NCI-H1436 (cell line): ENCODE measurements at regions not wholly inside any gene's neighbourhood (a gene's known extent, or its start where the extent isn't known, plus 50 kb on each side); places are given as distances from the start of the nearest gene placed in this dataset.

ENCODE experiments used
- DNase-seq: peaks from one replicate; lab custom pipeline; 2025; lab: John Stamatoyannopoulos, UW

- no peak for DNase-seq
Measured at GRCh38 chr9:115733318-115734110, 420.1 kb upstream of the PAPPA start.

- DNase-seq, result no peak
Measured at GRCh38 chr9:115739096-115739875, 414.3 kb upstream of the PAPPA start.

- DNase-seq, result no peak
Measured at GRCh38 chr9:115740986-115741385, 412.6 kb upstream of the PAPPA start.

- no peak for DNase-seq
Measured at GRCh38 chr9:115743709-115744605, 409.6 kb upstream of the PAPPA start.

- no peak for DNase-seq
Measured at GRCh38 chr9:115746496-115746895, 407.1 kb upstream of the PAPPA start.

GRCh38 chr9:115747731-115748130, 405.9 kb upstream of the PAPPA start:
- no peak for DNase-seq

GRCh38 chr9:115756736-115757135, 396.9 kb upstream of the PAPPA start:
- no peak for DNase-seq

- DNase-seq, result no peak
Measured at GRCh38 chr9:115757461-115757860, 396.1 kb upstream of the PAPPA start.

GRCh38 chr9:115758441-115758840, 395.1 kb upstream of the PAPPA start:
- DNase-seq, result no peak

GRCh38 chr9:115759426-115759825, 394.2 kb upstream of the PAPPA start:
- no peak for DNase-seq

- no peak for DNase-seq
Measured at GRCh38 chr9:115764645-115765044, 388.9 kb upstream of the PAPPA start.

- DNase-seq, result no peak
Measured at GRCh38 chr9:115765060-115765459, 388.5 kb upstream of the PAPPA start.

GRCh38 chr9:115766370-115766955, 387.1 kb upstream of the PAPPA start:
- DNase-seq, result no peak

- no peak for DNase-seq
Measured at GRCh38 chr9:115770521-115770920, 383.1 kb upstream of the PAPPA start.

- DNase-seq, result no peak
Measured at GRCh38 chr9:115775659-115776058, 377.9 kb upstream of the PAPPA start.

- DNase-seq, result no peak
Measured at GRCh38 chr9:115777610-115778009, 376.0 kb upstream of the PAPPA start.

- DNase-seq, result no peak
Measured at GRCh38 chr9:115781070-115781736, 372.4 kb upstream of the PAPPA start.

GRCh38 chr9:115786321-115786720, 367.3 kb upstream of the PAPPA start:
- no peak for DNase-seq

GRCh38 chr9:115790520-115790919, 363.1 kb upstream of the PAPPA start:
- DNase-seq, result no peak

- no peak for DNase-seq
Measured at GRCh38 chr9:115794921-115795475, 358.6 kb upstream of the PAPPA start.

GRCh38 chr9:115799734-115800133, 353.9 kb upstream of the PAPPA start:
- DNase-seq, result no peak
